HL-60 (cell line): ENCODE measurements at regions not wholly inside any gene's neighbourhood (a gene's known extent, or its start where the extent isn't known, plus 50 kb on each side); places are given as distances from the start of the nearest gene placed in this dataset.

ENCODE experiments used
- DNase-seq, 2 experiments: peaks; one replicate each; pipeline ENCODE4 v3.0.0-alpha.2; 2010 to 2020; ENCODE audit warnings: low read depth in 1 of 2, low spot score in 1 of 2
- H3K27ac ChIP-seq: fragments of 250-450 bp; sonication (Bioruptor Pico); replicated peaks from 2 replicates; pipeline ENCODE4 v1.5.1; 2020; ENCODE audit warnings: mild to moderate bottlenecking, moderate library complexity
- H3K27me3 ChIP-seq: fragments of 250-450 bp; sonication (Bioruptor Pico); 2 replicates; pipeline ENCODE4 v1.5.1; 2021; ENCODE audit warnings: mild to moderate bottlenecking, moderate library complexity; ENCODE audit not compliant: insufficient read depth, poor library complexity, severe bottlenecking
- H3K4me3 ChIP-seq: replicated peaks from 2 replicates; pipeline ENCODE4 v1.5.1; 2011; ENCODE audit warnings: mild to moderate bottlenecking, control low read depth, low read length; ENCODE audit not compliant: insufficient read depth
- CTCF ChIP-seq: IDR thresholded peaks from one replicate; pipeline ENCODE4 v1.5.1; 2011; ENCODE audit warnings: low read length, control low read depth, inconsistent platforms; ENCODE audit not compliant: insufficient read depth
- GABPA ChIP-seq: IDR thresholded peaks from 2 replicates; pipeline ENCODE4 v1.6.1; 2012; ENCODE audit warnings: low read depth
- POLR2AphosphoS5 ChIP-seq: IDR thresholded peaks from 2 replicates; pipeline ENCODE4 v1.6.1; 2012; ENCODE audit warnings: low read depth
- REST ChIP-seq: IDR thresholded peaks from 2 replicates; pipeline ENCODE4 v1.6.1; 2012; ENCODE audit warnings: low read depth; ENCODE audit not compliant: insufficient replicate concordance
- SPI1 ChIP-seq: IDR thresholded peaks from 2 replicates; pipeline ENCODE4 v1.6.1; 2012; ENCODE audit warnings: low read depth, mild to moderate bottlenecking, borderline replicate concordance

- Histone ChIP-seq H3K27ac (no peak overlapping the region), H3K4me3 (no peak overlapping the region), H3K27me3 (no peaks in the 10 kb centered on the region)
- no peak for TF ChIP-seq GABPA
- TF ChIP-seq REST: no peak
- TF ChIP-seq CTCF: no peak
- no peak for TF ChIP-seq POLR2AphosphoS5
- no peak for TF ChIP-seq SPI1
- no peak for DNase-seq
Measured at GRCh38 chr15:27639595-27639994, 459.5 kb downstream of the OCA2 start.

- Histone ChIP-seq H3K4me3 (no peak overlapping the region), H3K27me3 (no peaks in the 10 kb centered on the region), H3K27ac (no peak overlapping the region)
- TF ChIP-seq POLR2AphosphoS5: no peak
- TF ChIP-seq REST: no peak
- no peak for TF ChIP-seq CTCF
- no peak for TF ChIP-seq GABPA
- no peak for TF ChIP-seq SPI1
- DNase-seq: no peak
Measured at GRCh38 chr15:27638958-27639357, 460.2 kb downstream of the OCA2 start.

- H3K4me3 ChIP-seq: no peak overlapping the region
- H3K27ac ChIP-seq: no peak overlapping the region
- no peaks in the 10 kb centered on the region for H3K27me3 ChIP-seq
- no peak for DNase-seq
- TF ChIP-seq SPI1 (no peak), POLR2AphosphoS5 (no peak)
Measured at GRCh38 chr15:27635916-27636315, 463.2 kb downstream of the OCA2 start.

- no peak for DNase-seq
- Histone ChIP-seq H3K4me3 (no peak overlapping the region), H3K27ac (no peak overlapping the region), H3K27me3 (no peaks in the 10 kb centered on the region)
- TF ChIP-seq SPI1: no peak
Measured at GRCh38 chr15:27628486-27628885, 470.6 kb downstream of the OCA2 start.

- TF ChIP-seq SPI1 (no peak), CTCF (no peak), REST (no peak), GABPA (no peak), POLR2AphosphoS5 (no peak)
- H3K27ac ChIP-seq: no peak overlapping the region
- H3K27me3 ChIP-seq: no peaks in the 10 kb centered on the region
- H3K4me3 ChIP-seq: no peak overlapping the region
- DNase-seq: no peak
Measured at GRCh38 chr15:27627623-27628022, 471.5 kb downstream of the OCA2 start.
